GM18867 (cell line): ENCODE measurements at regions not wholly inside any gene's neighbourhood (a gene's known extent, or its start where the extent isn't known, plus 50 kb on each side); places are given as distances from the start of the nearest gene placed in this dataset.

Experiments
- ATAC-seq: cut with Tn5 transposase; IDR thresholded peaks from one replicate; pipeline ENCODE4 v1.9.1; 2021; ENCODE audit warnings: mild to moderate bottlenecking, moderate library complexity; ENCODE audit not compliant: unreplicated experiment

DNA sequence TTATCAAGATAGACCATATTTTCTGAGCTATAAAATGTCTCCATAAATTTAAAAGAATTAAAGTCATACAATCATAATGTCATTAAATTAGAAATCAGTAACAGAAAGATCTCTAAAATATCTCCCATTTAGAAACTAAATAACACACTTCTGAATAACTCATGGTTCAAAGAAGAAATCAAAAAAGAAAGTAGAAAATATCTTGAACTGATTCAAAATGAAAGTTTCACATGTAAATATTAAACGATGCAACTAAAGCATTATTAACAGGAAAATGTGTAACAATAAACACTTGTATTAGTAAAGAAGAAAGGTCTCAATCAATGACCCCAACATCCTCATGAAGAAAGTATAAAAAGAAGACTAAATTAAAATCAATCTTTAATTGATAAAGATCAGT is 50.5 kb upstream of the PZP start:
- no peak for ATAC-seq
